Colon (tissue), 2 donors: ENCODE measurements at regions not wholly inside any gene's neighbourhood (a gene's known extent, or its start where the extent isn't known, plus 50 kb on each side); places are given as distances from the start of the nearest gene placed in this dataset.
"Not testable (repeated sequence)": the region's sequence is repeated elsewhere in the genome, so short reads cannot be mapped to it uniquely, and the experiment has no call there.

Experiments used
- FAIRE-seq: peaks from 2 replicates; lab custom pipeline; 2012; peaks lifted over from hg19 to GRCh38; lab: Jason Lieb, UNC
- donor health status: control.
- donor health status: control.

- FAIRE-seq, result no peak
Observed at GRCh38 chr6:27190126-27190525, 57.4 kb upstream of the PRSS16 start.

DNA sequence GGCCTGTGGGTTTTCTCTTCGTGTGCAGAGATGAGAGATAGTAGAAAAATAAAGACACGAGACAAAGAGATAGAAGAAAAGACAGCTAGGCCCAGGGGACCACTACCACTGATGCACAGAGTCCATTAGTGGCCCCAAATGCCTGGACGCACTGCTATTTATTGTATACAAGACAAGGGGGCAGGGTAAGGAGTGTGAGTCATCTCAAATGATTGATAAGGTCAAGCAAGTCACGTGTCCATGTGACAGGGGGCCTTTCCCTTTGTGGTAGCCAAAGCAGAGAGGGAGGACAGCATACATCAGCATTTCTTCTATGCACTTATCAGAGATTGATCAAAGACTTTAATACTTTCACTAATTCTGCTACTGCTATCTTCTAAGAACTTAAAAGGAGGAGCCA lies 53.0 kb upstream of the PRSS16 start:
- not testable (repeated sequence) for FAIRE-seq

DNA sequence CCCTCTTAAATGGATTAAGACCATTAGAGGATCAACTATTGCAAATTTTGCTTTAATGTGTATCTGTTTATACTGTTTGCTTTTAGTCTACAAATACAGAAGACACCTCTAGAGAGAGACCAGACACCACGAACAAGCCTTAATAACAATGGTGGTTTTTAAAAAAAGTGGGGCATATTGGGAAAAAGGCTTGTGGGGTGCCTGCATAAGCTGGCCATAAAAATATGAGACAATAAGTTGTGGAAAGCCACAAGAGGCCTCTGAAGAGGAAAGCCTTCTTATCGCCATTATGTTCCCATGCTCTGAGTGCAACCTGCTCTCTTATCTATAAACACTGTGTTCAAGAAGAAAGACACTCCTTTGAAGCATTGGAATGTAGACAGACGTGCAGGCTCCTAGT lies 52.0 kb upstream of the PRSS16 start:
- not testable (repeated sequence) for FAIRE-seq
